Ishikawa (cell line): ENCODE measurements at regions not wholly inside any gene's neighbourhood (a gene's known extent, or its start where the extent isn't known, plus 50 kb on each side); places are given as distances from the start of the nearest gene placed in this dataset.

Experiments
- CEBPB ChIP-seq: IDR thresholded peaks from 2 replicates; pipeline ENCODE4 v1.6.1; 2012
- CREB1 ChIP-seq: IDR thresholded peaks from 2 replicates; pipeline ENCODE4 v1.6.1; 2012; ENCODE audit warnings: low read depth
- EGR1 ChIP-seq: IDR thresholded peaks from 2 replicates; pipeline ENCODE4 v1.6.1; 2012
- EP300 ChIP-seq: IDR thresholded peaks from 2 replicates; pipeline ENCODE4 v1.6.1; 2012; ENCODE audit warnings: borderline replicate concordance
- FOXM1 ChIP-seq: IDR thresholded peaks from 2 replicates; pipeline ENCODE4 v1.6.1; 2012; ENCODE audit warnings: low read depth, borderline replicate concordance
- RAD21 ChIP-seq: IDR thresholded peaks from 2 replicates; pipeline ENCODE4 v1.6.1; 2012; ENCODE audit warnings: low read depth
- TAF1 ChIP-seq: IDR thresholded peaks from 2 replicates; pipeline ENCODE4 v1.6.1; 2012; ENCODE audit warnings: low read depth, mild to moderate bottlenecking
- TEAD4 ChIP-seq: IDR thresholded peaks from 2 replicates; pipeline ENCODE4 v1.6.1; 2012
- ZBTB7A ChIP-seq: IDR thresholded peaks from 2 replicates; pipeline ENCODE4 v1.6.1; 2012; ENCODE audit warnings: low read depth
- TF ChIP-seq, protein P1 (sequence below): IDR thresholded peaks from 2 replicates; pipeline ENCODE4 v1.6.1; 2012
- TF ChIP-seq, protein P2 (sequence below): IDR thresholded peaks from 2 replicates; pipeline ENCODE4 v1.6.1; 2012
- TF ChIP-seq, protein P3 (sequence below): IDR thresholded peaks from 2 replicates; pipeline ENCODE4 v1.6.1; 2012; ENCODE audit warnings: low read depth, mild to moderate bottlenecking

GRCh38 chr2:52512760-52513159 is 1254.8 kb upstream of the CHAC2 start:
- TF ChIP-seq ZBTB7A, result no peak
- TF ChIP-seq CEBPB, result no peak
- TF ChIP-seq, protein P1, sequence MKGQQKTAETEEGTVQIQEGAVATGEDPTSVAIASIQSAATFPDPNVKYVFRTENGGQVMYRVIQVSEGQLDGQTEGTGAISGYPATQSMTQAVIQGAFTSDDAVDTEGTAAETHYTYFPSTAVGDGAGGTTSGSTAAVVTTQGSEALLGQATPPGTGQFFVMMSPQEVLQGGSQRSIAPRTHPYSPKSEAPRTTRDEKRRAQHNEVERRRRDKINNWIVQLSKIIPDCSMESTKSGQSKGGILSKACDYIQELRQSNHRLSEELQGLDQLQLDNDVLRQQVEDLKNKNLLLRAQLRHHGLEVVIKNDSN, result no peak
- TF ChIP-seq, protein P2, sequence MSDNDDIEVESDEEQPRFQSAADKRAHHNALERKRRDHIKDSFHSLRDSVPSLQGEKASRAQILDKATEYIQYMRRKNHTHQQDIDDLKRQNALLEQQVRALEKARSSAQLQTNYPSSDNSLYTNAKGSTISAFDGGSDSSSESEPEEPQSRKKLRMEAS, result no peak
- TF ChIP-seq, protein P3, sequence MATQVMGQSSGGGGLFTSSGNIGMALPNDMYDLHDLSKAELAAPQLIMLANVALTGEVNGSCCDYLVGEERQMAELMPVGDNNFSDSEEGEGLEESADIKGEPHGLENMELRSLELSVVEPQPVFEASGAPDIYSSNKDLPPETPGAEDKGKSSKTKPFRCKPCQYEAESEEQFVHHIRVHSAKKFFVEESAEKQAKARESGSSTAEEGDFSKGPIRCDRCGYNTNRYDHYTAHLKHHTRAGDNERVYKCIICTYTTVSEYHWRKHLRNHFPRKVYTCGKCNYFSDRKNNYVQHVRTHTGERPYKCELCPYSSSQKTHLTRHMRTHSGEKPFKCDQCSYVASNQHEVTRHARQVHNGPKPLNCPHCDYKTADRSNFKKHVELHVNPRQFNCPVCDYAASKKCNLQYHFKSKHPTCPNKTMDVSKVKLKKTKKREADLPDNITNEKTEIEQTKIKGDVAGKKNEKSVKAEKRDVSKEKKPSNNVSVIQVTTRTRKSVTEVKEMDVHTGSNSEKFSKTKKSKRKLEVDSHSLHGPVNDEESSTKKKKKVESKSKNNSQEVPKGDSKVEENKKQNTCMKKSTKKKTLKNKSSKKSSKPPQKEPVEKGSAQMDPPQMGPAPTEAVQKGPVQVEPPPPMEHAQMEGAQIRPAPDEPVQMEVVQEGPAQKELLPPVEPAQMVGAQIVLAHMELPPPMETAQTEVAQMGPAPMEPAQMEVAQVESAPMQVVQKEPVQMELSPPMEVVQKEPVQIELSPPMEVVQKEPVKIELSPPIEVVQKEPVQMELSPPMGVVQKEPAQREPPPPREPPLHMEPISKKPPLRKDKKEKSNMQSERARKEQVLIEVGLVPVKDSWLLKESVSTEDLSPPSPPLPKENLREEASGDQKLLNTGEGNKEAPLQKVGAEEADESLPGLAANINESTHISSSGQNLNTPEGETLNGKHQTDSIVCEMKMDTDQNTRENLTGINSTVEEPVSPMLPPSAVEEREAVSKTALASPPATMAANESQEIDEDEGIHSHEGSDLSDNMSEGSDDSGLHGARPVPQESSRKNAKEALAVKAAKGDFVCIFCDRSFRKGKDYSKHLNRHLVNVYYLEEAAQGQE, result no peak
- TF ChIP-seq FOXM1, result no peak
- TF ChIP-seq EP300, result no peak
- no peak for TF ChIP-seq EGR1
- TF ChIP-seq TAF1, result no peak
- no peak for TF ChIP-seq CREB1
- TF ChIP-seq TEAD4, result no peak
- TF ChIP-seq RAD21, result no peak
